GM12878 (cell line): ENCODE measurements at regions not wholly inside any gene's neighbourhood (a gene's known extent, or its start where the extent isn't known, plus 50 kb on each side); places are given as distances from the start of the nearest gene placed in this dataset.

Experiments
- ATAC-seq: fragments of 200-7000 bp; cut with Tn5 transposase; 3 replicates; pipeline ENCODE4 v1.9.1; 2020; ENCODE audit warnings: mild to moderate bottlenecking, moderate library complexity
- BruUV-seq: library from RNA; stranded (reverse); fragments of 400-500 nt; replicated peaks from 2 replicates; lab custom pipeline; 2021; lab: Mats Ljungman, UMichigan
- CTCF ChIA-PET: fragments of 300-600 bp; sonication (Branson Sonifier 250); formaldehyde crosslinking; extraction: SDS; loops from one replicate; lab custom pipeline; 2021; ENCODE audit warnings: inconsistent platforms; lab: Yijun Ruan, JAX
- POLR2A ChIA-PET: fragments of 350-600 bp; formaldehyde crosslinking; extraction: SDS; loops from one replicate; lab custom pipeline; 2021; ENCODE audit warnings: inconsistent platforms; lab: Charles Lee
- RAD21 ChIA-PET: fragments of 300-600 bp; sonication (Branson Sonifier 250); formaldehyde crosslinking; loops from one replicate; lab custom pipeline; 2023; ENCODE audit warnings: antibody characterized with exemption; ENCODE audit not compliant: unreplicated experiment; lab: Charles Lee
- SMC1A ChIA-PET: fragments of 300-600 bp; sonication (Branson Sonifier 250); formaldehyde crosslinking; loops from one replicate; lab custom pipeline; 2023; ENCODE audit not compliant: unreplicated experiment, uncharacterized antibody; lab: Charles Lee
- DNase-seq: peaks from one replicate; pipeline ENCODE4 v3.0.0-alpha.2; 2011; ENCODE audit warnings: low read depth, low spot score
- FAIRE-seq: peaks from 3 replicates; lab custom pipeline; 2011; peaks lifted over from hg19 to GRCh38; lab: Jason Lieb, UNC
- H2AFZ ChIP-seq: 2 replicates; pipeline ENCODE4 v1.6.0; 2011; ENCODE audit warnings: low read depth, low read length, control low read depth; ENCODE audit not compliant: control insufficient read depth
- H3K27ac ChIP-seq: 2 replicates; pipeline ENCODE4 v1.5.1; 2011; ENCODE audit warnings: control low read depth; ENCODE audit not compliant: control insufficient read depth, insufficient read depth
- H3K27me3 ChIP-seq, 2 experiments: replicated peaks in 1 of 2; 2 replicates each; pipeline versions ENCODE4 v1.6.0 to v1.6.1; 2011; ENCODE audit warnings: low read length in 1 of 2; ENCODE audit not compliant: control insufficient read depth in 2 of 2, insufficient read depth in 2 of 2
- H3K36me3 ChIP-seq, 2 experiments: 2 replicates each; pipeline ENCODE4 v1.5.1; 2011; ENCODE audit warnings: low read length in 1 of 2; ENCODE audit not compliant: control insufficient read depth in 2 of 2, insufficient read depth in 2 of 2
- H3K4me1 ChIP-seq: 2 replicates; pipeline ENCODE4 v1.6.1; 2011; ENCODE audit warnings: mild to moderate bottlenecking, low read length, moderate library complexity, mixed read lengths; ENCODE audit not compliant: control insufficient read depth, insufficient read depth
- H3K4me2 ChIP-seq: 2 replicates; pipeline ENCODE4 v1.6.0; 2011; ENCODE audit warnings: control low read depth; ENCODE audit not compliant: control insufficient read depth, insufficient read depth
- H3K4me3 ChIP-seq: fragments of 200-600 bp; sonication (generic); 2 replicates; pipeline ENCODE4 v1.5.1; 2016
- H3K79me2 ChIP-seq: 2 replicates; pipeline ENCODE4 v1.6.0; 2011; ENCODE audit warnings: low read length; ENCODE audit not compliant: control insufficient read depth, insufficient read depth
- H3K9ac ChIP-seq: 2 replicates; pipeline ENCODE4 v1.8.0; 2011; ENCODE audit warnings: low read length, control low read depth, mixed read lengths; ENCODE audit not compliant: control insufficient read depth, insufficient read depth
- H3K9me3 ChIP-seq: replicated peaks from 3 replicates; pipeline ENCODE4 v1.5.1; 2011; ENCODE audit warnings: mild to moderate bottlenecking, low read length; ENCODE audit not compliant: control insufficient read depth, insufficient read depth
- H4K20me1 ChIP-seq: 2 replicates; pipeline ENCODE4 v1.6.0; 2011; ENCODE audit not compliant: control insufficient read depth, insufficient read depth
- CBFB ChIP-seq: IDR thresholded peaks from 2 replicates; pipeline ENCODE4 v1.6.1; 2016; ENCODE audit warnings: antibody characterized with exemption, low read depth
- CHD1 ChIP-seq: IDR thresholded peaks from 2 replicates; pipeline ENCODE4 v1.6.1; 2012; ENCODE audit warnings: low read depth, low read length, improper control_type of control experiment
- CHD4 ChIP-seq: fragments of 200-600 bp; sonication (generic); IDR thresholded peaks from 2 replicates; pipeline ENCODE4 v1.6.1; 2016; ENCODE audit warnings: mild to moderate bottlenecking
- CREM ChIP-seq: IDR thresholded peaks from 2 replicates; pipeline ENCODE4 v1.6.1; 2014; ENCODE audit warnings: antibody characterized with exemption, low read depth
- CTCF ChIP-seq, 3 experiments: IDR thresholded peaks in 2 of 3; conservative IDR thresholded peaks in 1 of 3; 2 replicates each; pipeline ENCODE4 v1.5.1; 2011; ENCODE audit warnings: low read depth in 3 of 3, low read length in 3 of 3, mild to moderate bottlenecking in 3 of 3, control low read depth in 2 of 3, moderate library complexity in 2 of 3, inconsistent platforms in 1 of 3, mixed read lengths in 1 of 3; ENCODE audit not compliant: control insufficient read depth in 2 of 3, insufficient read depth in 1 of 3; ENCODE audit errors: extremely low read depth in 1 of 3
- E4F1 ChIP-seq: fragments of 450-650 bp; IDR thresholded peaks from 2 replicates; pipeline ENCODE4 v1.6.1; 2018; ENCODE audit warnings: borderline replicate concordance, mild to moderate bottlenecking; ENCODE audit not compliant: partially characterized antibody
- FOXK2 ChIP-seq: fragments of 450-650 bp; IDR thresholded peaks from 2 replicates; pipeline ENCODE4 v1.6.1; 2017; ENCODE audit warnings: mild to moderate bottlenecking, moderate library complexity
- GABPA ChIP-seq: IDR thresholded peaks from 2 replicates; pipeline ENCODE4 v1.6.1; 2014; ENCODE audit warnings: antibody characterized with exemption, low read depth, mild to moderate bottlenecking, inconsistent platforms
- IRF4 ChIP-seq: IDR thresholded peaks from 2 replicates; pipeline ENCODE4 v1.6.1; 2011; ENCODE audit warnings: low read depth, low read length
- NR2F1 ChIP-seq: fragments of 450-650 bp; conservative IDR thresholded peaks from 2 replicates; pipeline ENCODE4 v1.6.1; 2017; ENCODE audit warnings: mild to moderate bottlenecking
- PAX5 ChIP-seq: IDR thresholded peaks from 2 replicates; pipeline ENCODE4 v1.6.1; 2011; ENCODE audit warnings: low read depth, low read length, borderline replicate concordance
- PML ChIP-seq: IDR thresholded peaks from 2 replicates; pipeline ENCODE4 v1.6.1; 2012; ENCODE audit warnings: low read length, inconsistent platforms
- RFX5 ChIP-seq: IDR thresholded peaks from 2 replicates; pipeline ENCODE4 v1.6.1; 2011; ENCODE audit warnings: low read depth, low read length, improper control_type of control experiment
- RUNX3 ChIP-seq: IDR thresholded peaks from 2 replicates; pipeline ENCODE4 v1.6.1; 2012; ENCODE audit warnings: low read length, inconsistent platforms
- SIX5 ChIP-seq: IDR thresholded peaks from 2 replicates; pipeline ENCODE4 v1.6.1; 2011; ENCODE audit warnings: mild to moderate bottlenecking, low read depth, low read length, moderate library complexity; ENCODE audit not compliant: severe bottlenecking
- SMAD5 ChIP-seq: IDR thresholded peaks from 2 replicates; pipeline ENCODE4 v1.6.1; 2016; ENCODE audit warnings: antibody characterized with exemption, low read depth
- SP1 ChIP-seq: IDR thresholded peaks from one replicate; pipeline ENCODE4 v1.6.1; 2011; ENCODE audit warnings: low read depth, low read length
- ZBED1 ChIP-seq: IDR thresholded peaks from 2 replicates; pipeline ENCODE4 v1.6.1; 2016; ENCODE audit warnings: borderline replicate concordance
- ZNF622 ChIP-seq: fragments of 450-650 bp; IDR thresholded peaks from 2 replicates; pipeline ENCODE4 v1.6.1; 2017; ENCODE audit warnings: mild to moderate bottlenecking, inconsistent platforms
- ZSCAN29 ChIP-seq: fragments of 450-650 bp; IDR thresholded peaks from 2 replicates; pipeline ENCODE4 v1.6.1; 2017; ENCODE audit warnings: mild to moderate bottlenecking, moderate library complexity
- ZZZ3 ChIP-seq: IDR thresholded peaks from 2 replicates; pipeline ENCODE4 v1.6.1; 2011; ENCODE audit warnings: low read depth; ENCODE audit not compliant: control insufficient read depth, insufficient read length
- WGBS: methylation state at CpG from one replicate; pipeline ENCODE4 v1.1.6; 2016; ENCODE audit warnings: low lambda C conversion rate; ENCODE audit not compliant: insufficient replicate concordance, insufficient coverage; ENCODE audit errors: missing lambda C conversion rate; 5-methylcytosine and 5-hydroxymethylcytosine counted together
- in situ Hi-C: fragments of 300-500 bp; cut with MboI; formaldehyde crosslinking; loops from 9 replicates; pipeline ENCODE4 v1.14.3; 2018; ENCODE audit warnings: mixed read lengths
- intact Hi-C: fragments of 100-400 bp; cut with micrococcal nuclease; formaldehyde crosslinking; loops from one replicate; pipeline ENCODE4 v1.14.2; 2022; ENCODE audit not compliant: unreplicated experiment

GRCh38 chr15:56838085-56838484 is 80.4 kb upstream of the TCF12 start (continued):
- TF ChIP-seq CHD4, result no peak
- TF ChIP-seq PAX5, result peak; percentile 54; the same call in 1 of the 2 replicates
- TF ChIP-seq RUNX3, result peak; percentile 57
- peak; percentile 51; the same call in 1 of the 2 replicates for TF ChIP-seq ZBED1
- TF ChIP-seq GABPA, result 0 out of 2 replicates have a peak, but pooled peaks have one; percentile 1
- TF ChIP-seq CREM, result no peak
- no peak for TF ChIP-seq SMAD5

- TF ChIP-seq GABPA (no peak), CHD1 (no peak), SIX5 (no peak), SP1 (no peak), CTCF (IDR thresholded peaks at IDR 0.05 in 2 of 3, conservative IDR thresholded peaks at IDR 0.05 in 1 of 3; ENCODE audit: control insufficient read depth in 2 of 3, extremely low read depth in 1 of 3, insufficient read depth in 1 of 3, low read depth in 3 of 3, low read length in 3 of 3) (no peak), ZSCAN29 (no peak), FOXK2 (no peak), ZZZ3 (no peak), IRF4 (no peak), E4F1 (no peak), RFX5 (no peak), ZNF622 (no peak), NR2F1 (no peak), PML (no peak), CBFB (no peak)
- Histone ChIP-seq H2AFZ (no peak overlapping the region; the same call in 1 of the 2 replicates), H4K20me1 (no peaks in the 10 kb centered on the region), H3K9me3 (no peaks in the 10 kb centered on the region), H3K79me2 (no peaks in the 10 kb centered on the region), H3K4me2 (no peak overlapping the region), H3K4me1 (peaks cover 11% of the 10 kb centered on the region; the same call in 1 of the 2 replicates), H3K27ac (no peak overlapping the region), H3K4me3 (no peak overlapping the region), H3K36me3 (no peaks in the 10 kb centered on the region), H3K27me3 (no peaks in the 10 kb centered on the region; a peak in 1 of 4 replicates), H3K9ac (no peak overlapping the region)
- BruUV-seq, result no TSS peak
- ATAC-seq (no peak), FAIRE-seq (no peak), DNase-seq (no peak)
- ChIA-PET RAD21 (interaction anchor here (0.8 kb wide), 1 partner anchor 33 kb away, joined by 4 read pairs; no protein-coding TSS in a partner anchor), CTCF (interaction anchor here (1.0 to 1.5 kb wide), 2 partner anchors 32 to 81 kb away, joined by 3 read pairs; partner anchors contain the start of gene TCF12), SMC1A (interaction anchor here (0.9 to 1.4 kb wide), 2 partner anchors 20 to 27 kb away, joined by 3 to 4 read pairs; no protein-coding TSS in a partner anchor), POLR2A (no interaction called here)
- in situ Hi-C loops (no loop called here), intact Hi-C loops (no loop called here)
- whole genome bisulfite sequencing, result 35% methylated on average over 1 of the region's 1 CpG
These were observed 81.2 kb upstream of the TCF12 start for GRCh38 chr15:56837273-56837672.
